ENCODE measurements at regions not wholly inside any gene's neighbourhood (a gene's known extent, or its start where the extent isn't known, plus 50 kb on each side); places are given as distances from the start of the nearest gene placed in this dataset.

DNA sequence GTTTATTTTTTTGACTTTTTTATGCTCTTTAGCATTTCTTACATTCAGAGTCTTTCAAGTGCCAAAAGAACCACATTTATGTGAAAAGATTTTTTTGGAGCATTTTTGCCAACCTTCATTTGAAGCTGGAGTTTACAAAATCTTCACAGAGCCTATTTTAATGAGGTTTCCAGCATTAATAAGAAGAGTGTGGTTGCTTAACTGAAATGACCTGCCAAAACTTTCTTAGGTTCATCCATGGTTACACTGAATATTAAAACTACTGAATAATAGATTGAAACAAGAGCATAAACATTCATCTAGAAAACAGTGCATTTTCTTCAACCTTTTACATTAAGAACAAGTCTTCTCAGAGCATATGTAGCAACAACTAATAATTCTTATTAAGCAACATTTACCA lies 672.3 kb upstream of the CXADR start:
- Histone ChIP-seq H3K27me3 (ENCODE audit: insufficient read depth) (no peaks in the 10 kb centered on the region), H3K4me2 (no peak overlapping the region), H3K4me3 (no peak overlapping the region), H3K79me2 (replicated peaks; ENCODE audit: insufficient read depth) (no peaks in the 10 kb centered on the region), H3F3A (replicated peaks; ENCODE audit: low read depth) (no peaks in the 10 kb centered on the region), H3K36me3 (ENCODE audit: insufficient read depth) (no peaks in the 10 kb centered on the region), H3K9me2 (ENCODE audit: insufficient read depth) (no peaks in the 10 kb centered on the region), H3K27ac (ENCODE audit: low read depth) (no peak overlapping the region), H2AFZ (no peak overlapping the region), H4K20me1 (replicated peaks; ENCODE audit: insufficient read depth) (no peaks in the 10 kb centered on the region), H3K4me1 (ENCODE audit: insufficient read depth) (peaks cover 7% of the 10 kb centered on the region; the same call in 1 of the 2 replicates)
- H3K27me3 Mint-ChIP-seq (ENCODE audit: insufficient read depth, low read depth, poor library complexity): peaks cover 1% of the 10 kb centered on the region
- H3K4me1 Mint-ChIP-seq: peaks cover 7% of the 10 kb centered on the region; the same call in 2 of the 3 replicates
- H3K36me3 Mint-ChIP-seq (ENCODE audit: low read depth): no peaks in the 10 kb centered on the region
- no peak overlapping the region for H3K4me3 Mint-ChIP-seq
- TF ChIP-seq EZH2phosphoT487 (IDR thresholded peaks at IDR 0.05; ENCODE audit: unreplicated experiment) (no peak), STAT1 (IDR thresholded peaks at IDR 0.05; ENCODE audit: unreplicated experiment) (no peak), POLR2AphosphoS5 (IDR thresholded peaks at IDR 0.05; ENCODE audit: low read depth) (no peak), ZNF331 (CRISPR knock-in tag; IDR thresholded peaks at IDR 0.05; ENCODE audit: low read depth) (no peak), ZNF114 (CRISPR knock-in tag; IDR thresholded peaks at IDR 0.05) (no peak), NANOG (IDR thresholded peaks at IDR 0.05; ENCODE audit: borderline replicate concordance) (no peak), CREB1 (CRISPR knock-in tag; IDR thresholded peaks at IDR 0.05; ENCODE audit: low read depth) (no peak), JUNB (IDR thresholded peaks at IDR 0.05; ENCODE audit: unreplicated experiment) (no peak), EZH2 (IDR thresholded peaks at IDR 0.05; ENCODE audit: low read depth, unreplicated experiment) (no peak)
- TF ChIP-seq, protein P1, sequence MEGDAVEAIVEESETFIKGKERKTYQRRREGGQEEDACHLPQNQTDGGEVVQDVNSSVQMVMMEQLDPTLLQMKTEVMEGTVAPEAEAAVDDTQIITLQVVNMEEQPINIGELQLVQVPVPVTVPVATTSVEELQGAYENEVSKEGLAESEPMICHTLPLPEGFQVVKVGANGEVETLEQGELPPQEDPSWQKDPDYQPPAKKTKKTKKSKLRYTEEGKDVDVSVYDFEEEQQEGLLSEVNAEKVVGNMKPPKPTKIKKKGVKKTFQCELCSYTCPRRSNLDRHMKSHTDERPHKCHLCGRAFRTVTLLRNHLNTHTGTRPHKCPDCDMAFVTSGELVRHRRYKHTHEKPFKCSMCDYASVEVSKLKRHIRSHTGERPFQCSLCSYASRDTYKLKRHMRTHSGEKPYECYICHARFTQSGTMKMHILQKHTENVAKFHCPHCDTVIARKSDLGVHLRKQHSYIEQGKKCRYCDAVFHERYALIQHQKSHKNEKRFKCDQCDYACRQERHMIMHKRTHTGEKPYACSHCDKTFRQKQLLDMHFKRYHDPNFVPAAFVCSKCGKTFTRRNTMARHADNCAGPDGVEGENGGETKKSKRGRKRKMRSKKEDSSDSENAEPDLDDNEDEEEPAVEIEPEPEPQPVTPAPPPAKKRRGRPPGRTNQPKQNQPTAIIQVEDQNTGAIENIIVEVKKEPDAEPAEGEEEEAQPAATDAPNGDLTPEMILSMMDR (conservative IDR thresholded peaks at IDR 0.05; ENCODE audit: low read depth in 2 of 2): no peak
- TF ChIP-seq, protein P2, sequence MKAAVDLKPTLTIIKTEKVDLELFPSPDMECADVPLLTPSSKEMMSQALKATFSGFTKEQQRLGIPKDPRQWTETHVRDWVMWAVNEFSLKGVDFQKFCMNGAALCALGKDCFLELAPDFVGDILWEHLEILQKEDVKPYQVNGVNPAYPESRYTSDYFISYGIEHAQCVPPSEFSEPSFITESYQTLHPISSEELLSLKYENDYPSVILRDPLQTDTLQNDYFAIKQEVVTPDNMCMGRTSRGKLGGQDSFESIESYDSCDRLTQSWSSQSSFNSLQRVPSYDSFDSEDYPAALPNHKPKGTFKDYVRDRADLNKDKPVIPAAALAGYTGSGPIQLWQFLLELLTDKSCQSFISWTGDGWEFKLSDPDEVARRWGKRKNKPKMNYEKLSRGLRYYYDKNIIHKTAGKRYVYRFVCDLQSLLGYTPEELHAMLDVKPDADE (IDR thresholded peaks at IDR 0.05): no peak
- TF ChIP-seq, protein P3, sequence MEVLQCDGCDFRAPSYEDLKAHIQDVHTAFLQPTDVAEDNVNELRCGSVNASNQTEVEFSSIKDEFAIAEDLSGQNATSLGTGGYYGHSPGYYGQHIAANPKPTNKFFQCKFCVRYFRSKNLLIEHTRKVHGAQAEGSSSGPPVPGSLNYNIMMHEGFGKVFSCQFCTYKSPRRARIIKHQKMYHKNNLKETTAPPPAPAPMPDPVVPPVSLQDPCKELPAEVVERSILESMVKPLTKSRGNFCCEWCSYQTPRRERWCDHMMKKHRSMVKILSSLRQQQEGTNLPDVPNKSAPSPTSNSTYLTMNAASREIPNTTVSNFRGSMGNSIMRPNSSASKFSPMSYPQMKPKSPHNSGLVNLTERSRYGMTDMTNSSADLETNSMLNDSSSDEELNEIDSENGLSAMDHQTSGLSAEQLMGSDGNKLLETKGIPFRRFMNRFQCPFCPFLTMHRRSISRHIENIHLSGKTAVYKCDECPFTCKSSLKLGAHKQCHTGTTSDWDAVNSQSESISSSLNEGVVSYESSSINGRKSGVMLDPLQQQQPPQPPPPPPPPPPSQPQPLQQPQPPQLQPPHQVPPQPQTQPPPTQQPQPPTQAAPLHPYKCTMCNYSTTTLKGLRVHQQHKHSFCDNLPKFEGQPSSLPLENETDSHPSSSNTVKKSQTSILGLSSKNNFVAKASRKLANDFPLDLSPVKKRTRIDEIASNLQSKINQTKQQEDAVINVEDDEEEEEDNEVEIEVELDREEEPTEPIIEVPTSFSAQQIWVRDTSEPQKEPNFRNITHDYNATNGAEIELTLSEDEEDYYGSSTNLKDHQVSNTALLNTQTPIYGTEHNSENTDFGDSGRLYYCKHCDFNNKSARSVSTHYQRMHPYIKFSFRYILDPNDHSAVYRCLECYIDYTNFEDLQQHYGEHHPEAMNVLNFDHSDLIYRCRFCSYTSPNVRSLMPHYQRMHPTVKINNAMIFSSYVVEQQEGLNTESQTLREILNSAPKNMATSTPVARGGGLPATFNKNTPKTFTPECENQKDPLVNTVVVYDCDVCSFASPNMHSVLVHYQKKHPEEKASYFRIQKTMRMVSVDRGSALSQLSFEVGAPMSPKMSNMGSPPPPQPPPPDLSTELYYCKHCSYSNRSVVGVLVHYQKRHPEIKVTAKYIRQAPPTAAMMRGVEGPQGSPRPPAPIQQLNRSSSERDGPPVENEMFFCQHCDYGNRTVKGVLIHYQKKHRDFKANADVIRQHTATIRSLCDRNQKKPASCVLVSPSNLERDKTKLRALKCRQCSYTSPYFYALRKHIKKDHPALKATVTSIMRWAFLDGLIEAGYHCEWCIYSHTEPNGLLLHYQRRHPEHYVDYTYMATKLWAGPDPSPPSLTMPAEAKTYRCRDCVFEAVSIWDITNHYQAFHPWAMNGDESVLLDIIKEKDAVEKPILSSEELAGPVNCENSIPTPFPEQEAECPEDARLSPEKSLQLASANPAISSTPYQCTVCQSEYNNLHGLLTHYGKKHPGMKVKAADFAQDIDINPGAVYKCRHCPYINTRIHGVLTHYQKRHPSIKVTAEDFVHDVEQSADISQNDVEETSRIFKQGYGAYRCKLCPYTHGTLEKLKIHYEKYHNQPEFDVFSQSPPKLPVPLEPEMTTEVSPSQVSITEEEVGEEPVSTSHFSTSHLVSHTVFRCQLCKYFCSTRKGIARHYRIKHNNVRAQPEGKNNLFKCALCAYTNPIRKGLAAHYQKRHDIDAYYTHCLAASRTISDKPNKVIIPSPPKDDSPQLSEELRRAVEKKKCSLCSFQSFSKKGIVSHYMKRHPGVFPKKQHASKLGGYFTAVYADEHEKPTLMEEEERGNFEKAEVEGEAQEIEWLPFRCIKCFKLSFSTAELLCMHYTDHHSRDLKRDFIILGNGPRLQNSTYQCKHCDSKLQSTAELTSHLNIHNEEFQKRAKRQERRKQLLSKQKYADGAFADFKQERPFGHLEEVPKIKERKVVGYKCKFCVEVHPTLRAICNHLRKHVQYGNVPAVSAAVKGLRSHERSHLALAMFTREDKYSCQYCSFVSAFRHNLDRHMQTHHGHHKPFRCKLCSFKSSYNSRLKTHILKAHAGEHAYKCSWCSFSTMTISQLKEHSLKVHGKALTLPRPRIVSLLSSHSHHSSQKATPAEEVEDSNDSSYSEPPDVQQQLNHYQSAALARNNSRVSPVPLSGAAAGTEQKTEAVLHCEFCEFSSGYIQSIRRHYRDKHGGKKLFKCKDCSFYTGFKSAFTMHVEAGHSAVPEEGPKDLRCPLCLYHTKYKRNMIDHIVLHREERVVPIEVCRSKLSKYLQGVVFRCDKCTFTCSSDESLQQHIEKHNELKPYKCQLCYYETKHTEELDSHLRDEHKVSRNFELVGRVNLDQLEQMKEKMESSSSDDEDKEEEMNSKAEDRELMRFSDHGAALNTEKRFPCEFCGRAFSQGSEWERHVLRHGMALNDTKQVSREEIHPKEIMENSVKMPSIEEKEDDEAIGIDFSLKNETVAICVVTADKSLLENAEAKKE (CRISPR knock-in tag; IDR thresholded peaks at IDR 0.05): no peak
- TF ChIP-seq, protein P4, sequence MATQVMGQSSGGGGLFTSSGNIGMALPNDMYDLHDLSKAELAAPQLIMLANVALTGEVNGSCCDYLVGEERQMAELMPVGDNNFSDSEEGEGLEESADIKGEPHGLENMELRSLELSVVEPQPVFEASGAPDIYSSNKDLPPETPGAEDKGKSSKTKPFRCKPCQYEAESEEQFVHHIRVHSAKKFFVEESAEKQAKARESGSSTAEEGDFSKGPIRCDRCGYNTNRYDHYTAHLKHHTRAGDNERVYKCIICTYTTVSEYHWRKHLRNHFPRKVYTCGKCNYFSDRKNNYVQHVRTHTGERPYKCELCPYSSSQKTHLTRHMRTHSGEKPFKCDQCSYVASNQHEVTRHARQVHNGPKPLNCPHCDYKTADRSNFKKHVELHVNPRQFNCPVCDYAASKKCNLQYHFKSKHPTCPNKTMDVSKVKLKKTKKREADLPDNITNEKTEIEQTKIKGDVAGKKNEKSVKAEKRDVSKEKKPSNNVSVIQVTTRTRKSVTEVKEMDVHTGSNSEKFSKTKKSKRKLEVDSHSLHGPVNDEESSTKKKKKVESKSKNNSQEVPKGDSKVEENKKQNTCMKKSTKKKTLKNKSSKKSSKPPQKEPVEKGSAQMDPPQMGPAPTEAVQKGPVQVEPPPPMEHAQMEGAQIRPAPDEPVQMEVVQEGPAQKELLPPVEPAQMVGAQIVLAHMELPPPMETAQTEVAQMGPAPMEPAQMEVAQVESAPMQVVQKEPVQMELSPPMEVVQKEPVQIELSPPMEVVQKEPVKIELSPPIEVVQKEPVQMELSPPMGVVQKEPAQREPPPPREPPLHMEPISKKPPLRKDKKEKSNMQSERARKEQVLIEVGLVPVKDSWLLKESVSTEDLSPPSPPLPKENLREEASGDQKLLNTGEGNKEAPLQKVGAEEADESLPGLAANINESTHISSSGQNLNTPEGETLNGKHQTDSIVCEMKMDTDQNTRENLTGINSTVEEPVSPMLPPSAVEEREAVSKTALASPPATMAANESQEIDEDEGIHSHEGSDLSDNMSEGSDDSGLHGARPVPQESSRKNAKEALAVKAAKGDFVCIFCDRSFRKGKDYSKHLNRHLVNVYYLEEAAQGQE (IDR thresholded peaks at IDR 0.05; ENCODE audit: unreplicated experiment): no peak
- DNase-seq (ENCODE audit: low spot score): no peak
- no peak for ATAC-seq
- no peaks in the 10 kb centered on the region for H3K9me3 Mint-ChIP-seq
- H3K27ac Mint-ChIP-seq: no peak overlapping the region

All from GM23338 (cell line).